ENCODE measurements at regions not wholly inside any gene's neighbourhood (a gene's known extent, or its start where the extent isn't known, plus 50 kb on each side); places are given as distances from the start of the nearest gene placed in this dataset.

DNA sequence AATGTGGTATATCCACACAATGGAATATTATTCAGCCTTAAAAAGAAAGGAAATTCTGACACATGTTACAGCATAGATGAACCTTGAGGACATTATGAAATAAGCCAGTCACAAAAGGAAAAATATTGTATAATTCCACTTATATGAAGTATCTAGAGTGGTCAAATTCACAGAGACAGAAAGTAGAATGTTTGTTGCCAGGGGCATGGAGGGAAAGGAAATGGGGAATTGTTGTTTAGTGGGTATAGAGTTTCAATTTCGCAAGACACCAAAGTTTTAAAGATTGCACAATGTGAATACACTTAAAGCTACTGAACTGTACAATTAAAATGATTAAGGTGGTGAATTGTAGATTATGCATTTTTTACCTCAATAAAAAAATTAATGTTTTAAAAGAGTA is 92.9 kb downstream of the TXNL1 start:
- H3K9me3 ChIP-seq (ENCODE audit: control insufficient read depth, insufficient read depth, low read length) = no peaks in the 10 kb centered on the region
- H3K27ac ChIP-seq (ENCODE audit: low read depth, low read length) = no peak overlapping the region

DNA sequence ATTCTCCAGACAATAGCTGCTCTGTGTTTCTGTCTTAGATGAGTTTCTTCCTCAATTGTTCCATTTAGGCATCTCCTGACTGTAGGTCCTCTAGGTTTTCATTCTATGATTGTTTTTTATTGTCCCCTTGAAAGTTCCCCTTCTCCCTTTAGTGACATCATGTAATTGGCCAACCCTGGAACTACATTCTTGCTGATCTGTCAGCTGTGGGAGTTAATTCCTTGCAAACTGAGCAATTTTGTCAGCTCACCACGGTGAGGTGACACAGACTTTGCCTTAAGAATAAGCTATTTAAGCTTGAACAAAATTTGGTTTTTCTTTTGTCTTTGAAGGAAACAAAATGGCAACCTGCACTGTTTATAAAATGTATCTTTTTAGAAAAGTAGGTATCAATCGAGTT is 95.9 kb downstream of the TXNL1 start:
- no peaks in the 10 kb centered on the region for H3K36me3 ChIP-seq (ENCODE audit: control insufficient read depth, insufficient read depth, low read length)
- no peaks in the 10 kb centered on the region for H3K27me3 ChIP-seq (ENCODE audit: control insufficient read depth, insufficient read depth, low read length)
- no peaks in the 10 kb centered on the region for H3K9me3 ChIP-seq (ENCODE audit: control insufficient read depth, insufficient read depth, low read length)
- no peak overlapping the region for H3K27ac ChIP-seq (ENCODE audit: low read depth, low read length)
- H3K4me3 ChIP-seq (ENCODE audit: low read depth, low read length) = no peak overlapping the region
- no peak overlapping the region for H3K9ac ChIP-seq (ENCODE audit: low read depth, low read length)
- no peaks in the 10 kb centered on the region; the same call in 1 of the 2 replicates for H3K4me1 ChIP-seq (ENCODE audit: control insufficient read depth, insufficient read depth, low read length)

More for the DNA sequence above, 92.9 kb downstream of the TXNL1 start:
- Histone ChIP-seq H3K27me3 (ENCODE audit: control insufficient read depth, insufficient read depth, low read length) (no peaks in the 10 kb centered on the region), H3K4me1 (ENCODE audit: control insufficient read depth, insufficient read depth, low read length) (no peaks in the 10 kb centered on the region; the same call in 1 of the 2 replicates), H3K9ac (ENCODE audit: low read depth, low read length) (no peak overlapping the region), H3K36me3 (ENCODE audit: control insufficient read depth, insufficient read depth, low read length) (no peaks in the 10 kb centered on the region), H3K4me3 (ENCODE audit: low read depth, low read length) (no peak overlapping the region)

DNA sequence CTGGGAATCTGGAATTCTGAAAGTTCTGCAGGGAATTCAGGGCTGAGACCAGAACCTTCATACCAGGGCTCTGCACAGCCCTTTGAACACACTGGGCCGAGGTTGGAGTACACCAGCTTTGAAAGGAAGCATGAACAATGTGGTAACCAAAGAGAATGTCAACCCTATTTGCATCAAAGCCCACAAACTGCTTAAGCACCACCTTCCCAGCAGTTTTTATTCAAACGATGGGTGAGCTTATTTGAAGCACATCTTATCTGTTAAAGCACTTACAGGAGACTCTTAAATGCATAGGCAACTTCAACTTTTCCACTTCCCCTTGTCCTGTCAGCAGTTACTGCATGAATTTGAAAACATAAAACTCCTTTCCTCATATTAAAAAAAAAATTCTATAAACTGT is 96.6 kb downstream of the TXNL1 start:
- Histone ChIP-seq H3K36me3 (ENCODE audit: control insufficient read depth, insufficient read depth, low read length) (no peaks in the 10 kb centered on the region), H3K27ac (ENCODE audit: low read depth, low read length) (no peak overlapping the region), H3K9me3 (ENCODE audit: control insufficient read depth, insufficient read depth, low read length) (no peaks in the 10 kb centered on the region), H3K4me1 (ENCODE audit: control insufficient read depth, insufficient read depth, low read length) (no peaks in the 10 kb centered on the region; the same call in 1 of the 2 replicates), H3K4me3 (ENCODE audit: low read depth, low read length) (no peak overlapping the region), H3K27me3 (ENCODE audit: control insufficient read depth, insufficient read depth, low read length) (no peaks in the 10 kb centered on the region), H3K9ac (ENCODE audit: low read depth, low read length) (no peak overlapping the region)

- no peak overlapping the region for H3K9ac ChIP-seq (ENCODE audit: low read depth, low read length)
- no peaks in the 10 kb centered on the region for H3K9me3 ChIP-seq (ENCODE audit: control insufficient read depth, insufficient read depth, low read length)
- no peak overlapping the region for H3K27ac ChIP-seq (ENCODE audit: low read depth, low read length)
- H3K4me1 ChIP-seq (ENCODE audit: control insufficient read depth, insufficient read depth, low read length) = no peaks in the 10 kb centered on the region; the same call in 1 of the 2 replicates
- no peaks in the 10 kb centered on the region for H3K27me3 ChIP-seq (ENCODE audit: control insufficient read depth, insufficient read depth, low read length)
- H3K4me3 ChIP-seq (ENCODE audit: low read depth, low read length) = no peak overlapping the region
- H3K36me3 ChIP-seq (ENCODE audit: control insufficient read depth, insufficient read depth, low read length) = no peaks in the 10 kb centered on the region
These were observed 97.1 kb downstream of the TXNL1 start for GRCh38 chr18:56541340-56541739.

DNA sequence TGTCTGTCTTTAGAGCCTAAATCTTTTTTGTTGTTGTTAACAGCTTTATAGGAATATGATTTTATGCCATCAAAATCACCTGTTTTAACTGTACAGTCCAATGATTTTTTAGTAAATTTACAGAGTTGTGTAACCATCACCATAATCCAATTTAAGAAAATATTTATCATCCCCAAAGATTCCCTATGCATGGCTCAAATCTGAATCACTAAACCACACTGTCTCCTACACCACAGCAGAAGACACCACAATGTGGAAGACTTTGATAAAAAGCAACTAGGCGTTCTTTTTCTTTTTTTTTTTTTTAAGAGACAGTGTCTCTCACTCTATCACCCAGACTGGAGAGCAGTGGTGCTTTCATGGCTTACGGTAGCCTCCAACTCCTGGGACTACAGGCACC is 99.6 kb downstream of the TXNL1 start:
- no peak overlapping the region for H3K27ac ChIP-seq (ENCODE audit: low read depth, low read length)
- H3K9me3 ChIP-seq (ENCODE audit: control insufficient read depth, insufficient read depth, low read length) = no peaks in the 10 kb centered on the region
- H3K27me3 ChIP-seq (ENCODE audit: control insufficient read depth, insufficient read depth, low read length) = no peaks in the 10 kb centered on the region
- no peaks in the 10 kb centered on the region for H3K36me3 ChIP-seq (ENCODE audit: control insufficient read depth, insufficient read depth, low read length)
- no peaks in the 10 kb centered on the region; the same call in 1 of the 2 replicates for H3K4me1 ChIP-seq (ENCODE audit: control insufficient read depth, insufficient read depth, low read length)
- H3K9ac ChIP-seq (ENCODE audit: low read depth, low read length) = no peak overlapping the region
- H3K4me3 ChIP-seq (ENCODE audit: low read depth, low read length) = no peak overlapping the region

DNA sequence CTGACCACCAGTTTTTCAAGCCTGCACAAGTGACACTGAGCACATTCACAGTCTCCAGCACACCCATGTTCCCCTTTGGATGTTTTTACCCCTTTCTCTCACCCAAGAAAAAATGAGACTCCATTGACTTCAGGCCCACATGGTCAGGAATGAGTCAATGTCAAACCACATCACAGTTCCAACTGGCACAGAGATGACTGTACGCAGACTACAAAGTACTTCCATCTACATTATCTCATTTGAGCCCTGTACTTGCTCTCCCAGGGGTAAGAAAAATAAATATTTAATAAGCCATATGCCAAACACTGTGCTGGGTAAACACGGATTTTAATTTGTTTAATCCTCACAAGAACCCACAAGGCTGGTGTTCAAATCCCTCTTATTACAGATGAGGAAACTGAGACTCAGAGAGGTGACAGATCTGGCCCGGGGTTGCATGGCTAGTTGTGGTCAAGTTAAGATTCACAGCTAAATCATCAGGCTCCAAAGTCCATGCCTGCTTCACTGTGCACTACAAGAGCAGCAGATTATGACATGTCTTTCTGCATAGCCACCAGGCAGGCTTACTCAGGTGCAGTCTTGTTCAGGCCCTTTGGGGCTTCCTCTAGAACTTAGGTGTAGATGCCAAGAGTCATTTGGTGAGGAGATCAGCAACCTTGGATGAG is 106.1 kb downstream of the TXNL1 start:
- no peak overlapping the region for H3K27ac ChIP-seq (ENCODE audit: low read depth, low read length)
- H3K4me3 ChIP-seq (ENCODE audit: low read depth, low read length) = no peak overlapping the region
- no peaks in the 10 kb centered on the region for H3K27me3 ChIP-seq (ENCODE audit: control insufficient read depth, insufficient read depth, low read length)
- no peaks in the 10 kb centered on the region for H3K36me3 ChIP-seq (ENCODE audit: control insufficient read depth, insufficient read depth, low read length)
- H3K9ac ChIP-seq (ENCODE audit: low read depth, low read length) = no peak overlapping the region
- no peaks in the 10 kb centered on the region for H3K4me1 ChIP-seq (ENCODE audit: control insufficient read depth, insufficient read depth, low read length)
- H3K9me3 ChIP-seq (ENCODE audit: control insufficient read depth, insufficient read depth, low read length) = no peaks in the 10 kb centered on the region

GRCh38 chr18:56522816-56523215 is 115.6 kb downstream of the TXNL1 start:
- Histone ChIP-seq H3K27ac (ENCODE audit: low read depth, low read length) (no peak overlapping the region), H3K36me3 (ENCODE audit: control insufficient read depth, insufficient read depth, low read length) (no peaks in the 10 kb centered on the region), H3K4me3 (ENCODE audit: low read depth, low read length) (no peak overlapping the region)

DNA sequence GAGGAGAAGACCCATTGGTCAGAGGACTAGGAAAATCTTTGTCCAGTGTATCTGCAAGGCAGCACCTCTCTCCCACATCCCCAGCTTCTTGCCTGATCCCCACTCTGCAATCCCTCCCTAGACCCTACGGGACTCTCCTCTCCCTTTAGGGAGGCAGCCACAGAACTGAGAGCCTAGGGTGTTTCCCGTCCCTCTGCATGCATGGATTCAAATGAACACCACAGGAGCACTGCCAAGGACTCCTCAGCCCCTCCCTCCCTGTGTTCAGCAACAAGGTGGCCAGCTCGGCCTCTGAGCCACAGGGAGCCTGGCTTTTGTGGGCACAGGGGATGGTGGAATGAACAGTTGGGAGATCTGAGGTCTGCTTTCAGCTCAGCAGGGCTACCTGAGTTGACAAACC is 117.1 kb downstream of the TXNL1 start:
- Histone ChIP-seq H3K4me3 (ENCODE audit: low read depth, low read length) (no peak overlapping the region), H3K9me3 (ENCODE audit: control insufficient read depth, insufficient read depth, low read length) (peaks cover 13% of the 10 kb centered on the region), H3K27ac (ENCODE audit: low read depth, low read length) (no peak overlapping the region), H3K4me1 (ENCODE audit: control insufficient read depth, insufficient read depth, low read length) (no peaks in the 10 kb centered on the region), H3K9ac (ENCODE audit: low read depth, low read length) (no peak overlapping the region), H3K27me3 (ENCODE audit: control insufficient read depth, insufficient read depth, low read length) (no peaks in the 10 kb centered on the region), H3K36me3 (ENCODE audit: control insufficient read depth, insufficient read depth, low read length) (no peaks in the 10 kb centered on the region)

More at GRCh38 chr18:56522816-56523215, 115.6 kb downstream of the TXNL1 start:
- Histone ChIP-seq H3K27me3 (ENCODE audit: control insufficient read depth, insufficient read depth, low read length) (no peaks in the 10 kb centered on the region), H3K4me1 (ENCODE audit: control insufficient read depth, insufficient read depth, low read length) (no peaks in the 10 kb centered on the region), H3K9ac (ENCODE audit: low read depth, low read length) (no peak overlapping the region), H3K9me3 (ENCODE audit: control insufficient read depth, insufficient read depth, low read length) (peaks cover 13% of the 10 kb centered on the region)

- Histone ChIP-seq H3K36me3 (ENCODE audit: control insufficient read depth, insufficient read depth, low read length) (no peaks in the 10 kb centered on the region), H3K27ac (ENCODE audit: low read depth, low read length) (no peak overlapping the region), H3K27me3 (ENCODE audit: control insufficient read depth, insufficient read depth, low read length) (no peaks in the 10 kb centered on the region), H3K4me3 (ENCODE audit: low read depth, low read length) (no peak overlapping the region), H3K9ac (ENCODE audit: low read depth, low read length) (no peak overlapping the region), H3K4me1 (ENCODE audit: control insufficient read depth, insufficient read depth, low read length) (no peaks in the 10 kb centered on the region), H3K9me3 (ENCODE audit: control insufficient read depth, insufficient read depth, low read length) (no peaks in the 10 kb centered on the region)
These were observed 120.6 kb downstream of the TXNL1 start for GRCh38 chr18:56517761-56518160.

DNA sequence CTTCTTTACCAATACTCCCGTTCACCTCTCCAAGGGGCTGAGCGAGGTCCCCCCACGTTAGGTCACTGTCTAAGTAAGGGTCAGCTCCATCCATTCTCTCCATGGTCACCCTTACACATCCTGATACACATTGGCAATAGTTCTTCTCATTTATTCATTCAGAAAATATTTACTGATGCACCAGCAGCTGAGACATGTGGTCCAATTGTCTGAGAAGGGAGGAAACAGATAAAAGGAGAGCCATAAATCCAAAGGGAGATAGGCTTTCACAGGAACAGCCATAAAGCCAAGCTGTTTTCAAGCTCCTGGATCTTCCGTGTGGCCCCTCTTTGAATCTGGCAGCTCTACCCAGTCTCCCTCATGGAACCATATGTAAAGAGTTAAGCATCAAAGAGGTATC is 121.2 kb downstream of the TXNL1 start:
- no peak overlapping the region for H3K4me3 ChIP-seq (ENCODE audit: low read depth, low read length)
- no peaks in the 10 kb centered on the region for H3K36me3 ChIP-seq (ENCODE audit: control insufficient read depth, insufficient read depth, low read length)
- no peak overlapping the region for H3K27ac ChIP-seq (ENCODE audit: low read depth, low read length)

DNA sequence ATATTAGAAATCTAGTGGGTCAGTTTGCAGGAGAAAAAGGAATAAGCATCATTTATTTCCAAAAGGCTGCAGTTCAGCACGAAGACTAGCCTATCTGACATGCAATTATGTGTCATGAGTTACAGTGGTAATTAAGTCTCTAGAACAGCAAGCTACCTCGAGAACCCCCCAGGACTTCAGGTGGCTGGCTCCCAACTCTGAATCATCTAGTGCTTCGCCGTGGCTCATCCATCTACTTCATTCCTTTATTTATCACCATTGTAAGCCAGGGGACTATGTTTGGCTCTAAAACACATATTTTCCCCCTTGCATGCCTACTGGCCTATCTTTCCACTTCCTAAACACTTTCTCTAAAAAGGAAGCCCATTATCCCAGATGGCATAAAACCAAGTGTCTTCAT is 121.6 kb downstream of the TXNL1 start:
- H3K4me3 ChIP-seq (ENCODE audit: low read depth, low read length) = no peak overlapping the region
- H3K36me3 ChIP-seq (ENCODE audit: control insufficient read depth, insufficient read depth, low read length) = no peaks in the 10 kb centered on the region
- no peaks in the 10 kb centered on the region for H3K9me3 ChIP-seq (ENCODE audit: control insufficient read depth, insufficient read depth, low read length)
- H3K27ac ChIP-seq (ENCODE audit: low read depth, low read length) = no peak overlapping the region
- H3K27me3 ChIP-seq (ENCODE audit: control insufficient read depth, insufficient read depth, low read length) = no peaks in the 10 kb centered on the region
- H3K9ac ChIP-seq (ENCODE audit: low read depth, low read length) = no peak overlapping the region
- no peaks in the 10 kb centered on the region for H3K4me1 ChIP-seq (ENCODE audit: control insufficient read depth, insufficient read depth, low read length)

More for the DNA sequence above, 121.2 kb downstream of the TXNL1 start:
- Histone ChIP-seq H3K9ac (ENCODE audit: low read depth, low read length) (no peak overlapping the region), H3K27me3 (ENCODE audit: control insufficient read depth, insufficient read depth, low read length) (no peaks in the 10 kb centered on the region), H3K9me3 (ENCODE audit: control insufficient read depth, insufficient read depth, low read length) (no peaks in the 10 kb centered on the region), H3K4me1 (ENCODE audit: control insufficient read depth, insufficient read depth, low read length) (no peaks in the 10 kb centered on the region)

Data from HUES48 (cell line).